Fibroblast of lung (primary cell): ENCODE measurements at regions not wholly inside any gene's neighbourhood (a gene's known extent, or its start where the extent isn't known, plus 50 kb on each side); places are given as distances from the start of the nearest gene placed in this dataset.

Experiments
- DNase-seq, 2 donors: peaks; one replicate each; pipeline versions ENCODE4 v3.0.0 to v3.0.0-alpha.2; 2010; ENCODE audit warnings: low read depth in 2 of 2
- H2AFZ ChIP-seq: 2 replicates; pipeline ENCODE4 v1.5.1; 2012; ENCODE audit warnings: low read length, control low read depth, inconsistent platforms
- H3K27ac ChIP-seq: 2 replicates; pipeline ENCODE4 v1.5.1; 2011; ENCODE audit warnings: low read length, control low read depth; ENCODE audit not compliant: insufficient read depth
- H3K27me3 ChIP-seq: 2 replicates; pipeline ENCODE4 v1.5.1; 2011; ENCODE audit warnings: mild to moderate bottlenecking, low read length; ENCODE audit not compliant: control insufficient read depth, insufficient read depth
- H3K36me3 ChIP-seq: 2 replicates; pipeline ENCODE4 v1.5.1; 2011; ENCODE audit warnings: low read length; ENCODE audit not compliant: control insufficient read depth, insufficient read depth
- H3K4me1 ChIP-seq: 2 replicates; pipeline ENCODE4 v1.5.1; 2011; ENCODE audit warnings: low read length; ENCODE audit not compliant: control insufficient read depth, insufficient read depth; ENCODE audit errors: extremely low read depth
- H3K4me2 ChIP-seq: 2 replicates; pipeline ENCODE4 v1.5.1; 2011; ENCODE audit warnings: low read length, control low read depth; ENCODE audit not compliant: insufficient read depth; ENCODE audit errors: extremely low read depth
- H3K4me3 ChIP-seq, 4 experiments: fragments of 200-600 bp in 1 of 4; sonication (generic) in 1 of 4; replicated peaks in 1 of 4; 2 replicates each; pipeline ENCODE4 v1.5.1; 2011 to 2016; ENCODE audit warnings: low read length in 4 of 4, low read depth in 3 of 4, mild to moderate bottlenecking in 3 of 4, control low read depth in 2 of 4, inconsistent platforms in 1 of 4, mixed read lengths in 1 of 4; ENCODE audit not compliant: insufficient read depth in 1 of 4; ENCODE audit errors: control extremely low read depth in 1 of 4
- H3K79me2 ChIP-seq: 2 replicates; pipeline ENCODE4 v1.5.1; 2012; ENCODE audit warnings: mild to moderate bottlenecking, low read length, inconsistent platforms; ENCODE audit not compliant: control insufficient read depth, insufficient read depth
- H3K9ac ChIP-seq: 2 replicates; pipeline ENCODE4 v1.5.1; 2011; ENCODE audit warnings: mild to moderate bottlenecking, low read length, control low read depth; ENCODE audit not compliant: insufficient read depth
- H3K9me3 ChIP-seq: 2 replicates; pipeline ENCODE4 v1.5.1; 2012; ENCODE audit warnings: low read depth, low read length; ENCODE audit not compliant: control insufficient read depth, insufficient read depth
- H4K20me1 ChIP-seq: 2 replicates; pipeline ENCODE4 v1.5.1; 2011; ENCODE audit warnings: low read length; ENCODE audit not compliant: control insufficient read depth, insufficient read depth; ENCODE audit errors: extremely low read depth
- EZH2 ChIP-seq: IDR thresholded peaks from 2 replicates; pipeline ENCODE4 v1.5.1; 2012; ENCODE audit warnings: low read length, control low read depth, mild to moderate bottlenecking; ENCODE audit errors: missing control alignments
- TF ChIP-seq, protein P1 (sequence below), 2 donors: IDR thresholded peaks in 1 of 2; conservative IDR thresholded peaks in 1 of 2; 1 replicate in 1 of 2; 2 replicates in 1 of 2; pipeline ENCODE4 v1.5.1; 2011 to 2012; ENCODE audit warnings: low read length in 2 of 2, control low read depth in 1 of 2, inconsistent platforms in 1 of 2, low read depth in 1 of 2, mild to moderate bottlenecking in 1 of 2

DNA sequence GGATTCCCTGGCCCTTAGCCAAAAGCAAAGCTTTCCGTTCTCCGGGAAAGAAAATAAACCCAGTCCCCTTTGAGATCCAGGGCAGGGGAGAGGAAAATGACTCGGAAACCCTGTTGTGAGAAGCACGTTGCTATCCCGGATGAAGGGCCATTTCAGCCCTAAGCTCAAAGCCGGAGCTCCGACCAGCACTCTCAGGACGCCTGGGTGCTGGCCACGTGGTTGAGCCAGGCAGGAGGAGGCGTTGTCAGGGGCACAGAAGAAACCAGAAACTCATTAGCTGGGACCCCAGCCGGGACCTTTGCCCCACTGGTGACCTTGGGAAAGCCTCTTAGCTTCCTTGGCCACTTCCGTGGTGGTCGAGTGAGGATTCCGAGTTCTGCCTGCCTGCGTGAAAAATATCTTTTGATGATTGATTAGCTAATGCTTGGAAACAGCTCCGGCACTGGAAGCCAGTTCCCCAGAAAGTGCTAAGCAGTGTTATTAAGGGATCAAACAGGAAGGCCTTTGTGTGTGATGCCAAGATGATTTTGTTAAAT, 57.6 kb upstream of the FZD10 start:
- no peaks in the 10 kb centered on the region for H3K4me1 ChIP-seq
- no peak overlapping the region for H3K4me2 ChIP-seq
- no peaks in the 10 kb centered on the region for H3K9me3 ChIP-seq
- no peaks in the 10 kb centered on the region for H4K20me1 ChIP-seq
- H3K36me3 ChIP-seq: no peaks in the 10 kb centered on the region
- no peak overlapping the region for H3K4me3 ChIP-seq
- no peak overlapping the region for H3K9ac ChIP-seq
- H3K27ac ChIP-seq: no peak overlapping the region
- TF ChIP-seq EZH2: no peak
- TF ChIP-seq, protein P1, sequence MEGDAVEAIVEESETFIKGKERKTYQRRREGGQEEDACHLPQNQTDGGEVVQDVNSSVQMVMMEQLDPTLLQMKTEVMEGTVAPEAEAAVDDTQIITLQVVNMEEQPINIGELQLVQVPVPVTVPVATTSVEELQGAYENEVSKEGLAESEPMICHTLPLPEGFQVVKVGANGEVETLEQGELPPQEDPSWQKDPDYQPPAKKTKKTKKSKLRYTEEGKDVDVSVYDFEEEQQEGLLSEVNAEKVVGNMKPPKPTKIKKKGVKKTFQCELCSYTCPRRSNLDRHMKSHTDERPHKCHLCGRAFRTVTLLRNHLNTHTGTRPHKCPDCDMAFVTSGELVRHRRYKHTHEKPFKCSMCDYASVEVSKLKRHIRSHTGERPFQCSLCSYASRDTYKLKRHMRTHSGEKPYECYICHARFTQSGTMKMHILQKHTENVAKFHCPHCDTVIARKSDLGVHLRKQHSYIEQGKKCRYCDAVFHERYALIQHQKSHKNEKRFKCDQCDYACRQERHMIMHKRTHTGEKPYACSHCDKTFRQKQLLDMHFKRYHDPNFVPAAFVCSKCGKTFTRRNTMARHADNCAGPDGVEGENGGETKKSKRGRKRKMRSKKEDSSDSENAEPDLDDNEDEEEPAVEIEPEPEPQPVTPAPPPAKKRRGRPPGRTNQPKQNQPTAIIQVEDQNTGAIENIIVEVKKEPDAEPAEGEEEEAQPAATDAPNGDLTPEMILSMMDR (conservative IDR thresholded peaks at IDR 0.05 in 1 of 2, IDR thresholded peaks at IDR 0.05 in 1 of 2; ENCODE audit: low read depth in 1 of 2, low read length in 2 of 2): no peak
- H3K27me3 ChIP-seq: no peaks in the 10 kb centered on the region
- DNase-seq: no peak
- no peak overlapping the region for H2AFZ ChIP-seq
- H3K79me2 ChIP-seq: no peaks in the 10 kb centered on the region

DNA sequence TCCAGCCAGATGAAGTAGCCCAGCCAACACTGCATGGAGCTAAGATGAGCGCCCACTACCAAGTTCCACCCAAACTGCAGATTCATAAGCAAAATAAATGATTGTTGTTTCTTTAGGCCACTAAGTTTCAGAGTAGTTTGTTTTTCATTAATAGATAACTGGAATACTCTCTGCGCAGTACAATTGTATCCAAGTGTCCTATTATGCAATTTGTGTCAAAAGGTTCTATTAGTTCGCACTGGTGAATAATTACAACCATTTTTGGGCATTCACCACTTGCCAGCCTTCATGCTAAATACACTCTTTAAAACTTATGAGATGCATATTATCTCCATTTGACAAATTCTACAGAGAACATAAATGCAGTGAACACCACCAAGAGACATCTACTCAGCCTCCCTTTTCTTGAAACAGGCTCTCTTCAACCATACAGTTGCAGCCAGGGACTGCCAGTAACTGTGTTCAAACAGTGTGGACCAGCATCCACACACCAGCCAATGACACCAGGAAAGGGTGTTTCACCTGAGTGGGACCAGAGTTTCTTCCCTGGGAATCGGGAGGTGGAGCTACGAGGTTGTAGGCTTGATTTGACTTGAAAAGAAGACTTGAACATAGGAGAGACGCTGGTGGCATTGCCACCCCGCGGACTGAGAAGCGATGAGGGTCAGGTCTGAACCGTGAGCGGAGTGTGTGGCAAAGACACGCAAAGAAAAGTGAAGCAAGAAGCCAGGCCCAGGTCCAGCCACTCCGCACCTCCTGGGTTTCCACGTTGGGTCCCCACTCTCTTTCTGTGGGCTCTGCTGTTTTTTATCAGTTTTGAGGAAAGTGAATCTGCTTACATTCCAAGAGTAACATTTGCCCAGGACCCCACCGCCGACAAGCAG, 53.0 kb upstream of the FZD10 start:
- no peaks in the 10 kb centered on the region for H3K79me2 ChIP-seq
- DNase-seq: no peak
- no peaks in the 10 kb centered on the region for H3K36me3 ChIP-seq
- no peak overlapping the region for H3K27ac ChIP-seq
- no peaks in the 10 kb centered on the region for H3K9me3 ChIP-seq
- no peak overlapping the region for H2AFZ ChIP-seq
- no peaks in the 10 kb centered on the region for H3K4me1 ChIP-seq
- H3K27me3 ChIP-seq: no peaks in the 10 kb centered on the region
- TF ChIP-seq, protein P1 (conservative IDR thresholded peaks at IDR 0.05 in 1 of 2, IDR thresholded peaks at IDR 0.05 in 1 of 2; ENCODE audit: low read depth in 1 of 2, low read length in 2 of 2): no peak
- TF ChIP-seq EZH2: no peak
- no peak overlapping the region for H3K4me2 ChIP-seq
- no peak overlapping the region for H3K9ac ChIP-seq
- no peak overlapping the region for H3K4me3 ChIP-seq
- no peaks in the 10 kb centered on the region for H4K20me1 ChIP-seq

DNA sequence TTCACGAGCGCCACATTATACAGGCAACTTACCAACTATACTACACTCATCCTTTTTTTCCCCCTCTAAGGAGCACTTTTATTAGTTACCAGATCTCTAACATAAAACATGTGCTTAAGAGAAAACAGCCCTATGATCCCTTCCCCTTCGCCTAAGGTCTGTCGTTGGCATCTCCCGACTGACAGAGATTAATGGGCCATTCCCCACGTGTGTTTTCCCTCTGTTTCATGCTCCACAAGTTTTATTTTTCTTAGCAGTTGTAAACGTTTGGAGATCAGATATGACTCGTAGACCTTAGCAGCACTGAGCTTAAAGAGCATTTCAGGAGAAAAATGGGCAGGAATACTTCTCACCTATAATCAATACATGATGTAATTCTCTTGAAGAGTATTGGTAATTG, 51.4 kb upstream of the FZD10 start:
- no peak for DNase-seq
- Histone ChIP-seq H3K79me2 (no peaks in the 10 kb centered on the region), H3K27me3 (no peaks in the 10 kb centered on the region), H3K4me3 (no peak overlapping the region), H3K36me3 (no peaks in the 10 kb centered on the region), H3K9ac (no peak overlapping the region), H3K4me1 (no peaks in the 10 kb centered on the region), H4K20me1 (no peaks in the 10 kb centered on the region), H3K4me2 (no peak overlapping the region), H2AFZ (no peak overlapping the region), H3K9me3 (no peaks in the 10 kb centered on the region), H3K27ac (no peak overlapping the region)
- no peak for TF ChIP-seq EZH2
